ENCODE measurements at regions not wholly inside any gene's neighbourhood (a gene's known extent, or its start where the extent isn't known, plus 50 kb on each side); places are given as distances from the start of the nearest gene placed in this dataset.
"Not testable (repeated sequence)": the region's sequence is repeated elsewhere in the genome, so short reads cannot be mapped to it uniquely, and the experiment has no call there.

GRCh38 chr1:90864681-90865080 is 147.6 kb upstream of the BARHL2 start:
- DNase-seq, result no peak

GRCh38 chr1:90862782-90863181 is 145.7 kb upstream of the BARHL2 start:
- no peak for DNase-seq

- DNase-seq, result not testable (repeated sequence)
Measured at GRCh38 chr1:90861421-90861820, 144.3 kb upstream of the BARHL2 start.

- no peak for DNase-seq
Measured at GRCh38 chr1:90856463-90857007, 139.4 kb upstream of the BARHL2 start.

- DNase-seq, result no peak
Measured at GRCh38 chr1:90854397-90854924, 137.4 kb upstream of the BARHL2 start.

GRCh38 chr1:90851711-90852050 is 134.6 kb upstream of the BARHL2 start:
- DNase-seq, result no peak

GRCh38 chr1:90850898-90851710 is 134.0 kb upstream of the BARHL2 start:
- peak; percentile 52 for DNase-seq

- DNase-seq, result no peak
Measured at GRCh38 chr1:90850181-90850897, 133.2 kb upstream of the BARHL2 start.

GRCh38 chr1:90841473-90841872 is 124.4 kb upstream of the BARHL2 start:
- no peak for DNase-seq

GRCh38 chr1:90840352-90840751 is 123.2 kb upstream of the BARHL2 start:
- DNase-seq, result no peak

GRCh38 chr1:90839323-90839722 is 122.2 kb upstream of the BARHL2 start:
- DNase-seq, result no peak

GRCh38 chr1:90838720-90839119 is 121.6 kb upstream of the BARHL2 start:
- no peak for DNase-seq

GRCh38 chr1:90837420-90837819 is 120.3 kb upstream of the BARHL2 start:
- DNase-seq, result no peak

GRCh38 chr1:90836345-90836679 is 119.2 kb upstream of the BARHL2 start:
- DNase-seq, result no peak

- no peak for DNase-seq
Measured at GRCh38 chr1:90835661-90836344, 118.7 kb upstream of the BARHL2 start.

- no peak for DNase-seq
Measured at GRCh38 chr1:90834886-90835660, 118.0 kb upstream of the BARHL2 start.

- no peak for DNase-seq
Measured at GRCh38 chr1:90834354-90834885, 117.3 kb upstream of the BARHL2 start.

GRCh38 chr1:90833466-90834110 is 116.5 kb upstream of the BARHL2 start:
- no peak for DNase-seq

GRCh38 chr1:90831910-90832309 is 114.8 kb upstream of the BARHL2 start:
- no peak for DNase-seq

- no peak for DNase-seq
Measured at GRCh38 chr1:90826834-90827233, 109.7 kb upstream of the BARHL2 start.

GRCh38 chr1:90826024-90826423 is 108.9 kb upstream of the BARHL2 start:
- DNase-seq, result no peak

GRCh38 chr1:90824551-90824950 is 107.4 kb upstream of the BARHL2 start:
- DNase-seq, result no peak

Measured in central memory CD4-positive, alpha-beta T cell (primary cell).